ENCODE measurements at regions not wholly inside any gene's neighbourhood (a gene's known extent, or its start where the extent isn't known, plus 50 kb on each side); places are given as distances from the start of the nearest gene placed in this dataset.

DNA sequence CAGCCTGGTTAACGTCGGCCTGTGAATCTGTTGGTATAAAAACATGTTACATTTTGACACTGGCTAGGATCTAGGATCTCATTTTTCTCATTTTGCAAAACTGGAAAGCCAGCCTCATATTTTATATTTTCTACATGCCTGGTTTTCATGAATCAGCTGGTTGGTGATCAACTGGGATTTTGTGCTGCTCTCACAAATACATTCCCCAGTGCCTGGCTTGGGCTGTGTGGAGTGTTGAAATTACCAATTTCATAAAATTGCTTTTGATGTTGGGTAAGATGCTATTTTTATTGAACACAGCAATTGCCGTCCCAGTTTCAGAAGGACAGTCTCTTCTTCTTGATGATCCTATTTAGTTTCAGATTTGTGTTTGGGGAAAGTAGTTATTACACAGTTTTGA is 604.3 kb downstream of the TAFA4 start:
- Histone ChIP-seq H3K36me3 (no peaks in the 10 kb centered on the region), H3K4me1 (no peaks in the 10 kb centered on the region), H3K4me3 (no peak overlapping the region), H3K27me3 (replicated peaks in 1 of 7) (no peaks in the 10 kb centered on the region), H3K9me3 (peaks cover 0 to 4% (median 0%) of the 10 kb centered on the region in 8 donors), H3K27ac (no peak overlapping the region)
- no peak for TF ChIP-seq POLR2A (IDR thresholded peaks at IDR 0.05)
- TF ChIP-seq CTCF (IDR thresholded peaks at IDR 0.05 in 8 of 11, conservative IDR thresholded peaks at IDR 0.05 in 3 of 11): no peak
- no peak for TF ChIP-seq POLR2AphosphoS5 (IDR thresholded peaks at IDR 0.05)
- 66 to 92% (median 88%) methylated on average over 3 of the region's 3 CpGs for WGBS, 5 donors
- no peak for DNase-seq
- intact Hi-C loops (cut with DNase I; ENCODE audit: low total_unique reads): no loop called here

DNA sequence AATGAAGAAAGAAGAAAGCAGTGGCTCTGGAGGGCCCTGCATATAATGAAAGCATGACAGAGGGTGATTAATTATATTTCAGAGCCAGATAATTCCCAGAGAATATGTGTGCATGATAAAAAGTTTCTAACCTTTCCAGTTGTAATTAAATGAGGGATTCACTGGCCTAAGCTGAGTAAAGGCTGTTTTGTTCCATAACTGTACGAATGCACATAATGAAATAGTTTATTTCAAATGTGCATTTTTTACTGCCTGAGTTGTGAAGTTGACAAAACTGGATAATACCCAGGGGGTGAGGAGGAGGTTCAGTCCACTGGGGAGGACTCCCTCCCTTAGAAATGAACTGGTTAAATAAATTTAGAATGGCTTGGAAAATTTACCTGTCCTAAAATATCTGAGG is 616.4 kb downstream of the TAFA4 start:
- Histone ChIP-seq H3K27me3 (replicated peaks in 1 of 7) (no peaks in the 10 kb centered on the region), H3K27ac (no peak overlapping the region), H3K9me3 (peaks cover 0 to 19% (median 6%) of the 10 kb centered on the region in 8 donors), H3K4me3 (no peak overlapping the region), H3K4me1 (no peaks in the 10 kb centered on the region), H3K36me3 (no peaks in the 10 kb centered on the region)
- 71 to 89% (median 77%) methylated on average over 1 of the region's 1 CpG for WGBS, 5 donors
- DNase-seq: no peak
- intact Hi-C loops (cut with DNase I; ENCODE audit: low total_unique reads): no loop called here
- TF ChIP-seq CTCF (IDR thresholded peaks at IDR 0.05 in 8 of 11, conservative IDR thresholded peaks at IDR 0.05 in 3 of 11): no peak
- TF ChIP-seq POLR2AphosphoS5 (IDR thresholded peaks at IDR 0.05): no peak
- no peak for TF ChIP-seq POLR2A (IDR thresholded peaks at IDR 0.05)

GRCh38 chr3:68315546-68315945 is 616.8 kb downstream of the TAFA4 start:
- no peak for TF ChIP-seq CTCF (IDR thresholded peaks at IDR 0.05 in 8 of 11, conservative IDR thresholded peaks at IDR 0.05 in 3 of 11)
- no peak for TF ChIP-seq POLR2A (IDR thresholded peaks at IDR 0.05)
- no peak for TF ChIP-seq POLR2AphosphoS5 (IDR thresholded peaks at IDR 0.05)
- Histone ChIP-seq H3K27me3 (replicated peaks in 1 of 7) (no peaks in the 10 kb centered on the region), H3K4me3 (no peak overlapping the region), H3K36me3 (no peaks in the 10 kb centered on the region), H3K4me1 (no peaks in the 10 kb centered on the region), H3K9me3 (peaks cover 0 to 19% (median 6%) of the 10 kb centered on the region in 8 donors), H3K27ac (no peak overlapping the region)
- WGBS, 5 donors: 73 to 97% (median 81%) methylated on average over 1 of the region's 1 CpG
- DNase-seq: no peak
- intact Hi-C loops (cut with DNase I; ENCODE audit: low total_unique reads): no loop called here

- H3K4me1 ChIP-seq: no peaks in the 10 kb centered on the region
- no peak for TF ChIP-seq CTCF (IDR thresholded peaks at IDR 0.05 in 8 of 11, conservative IDR thresholded peaks at IDR 0.05 in 3 of 11)
- no peak for TF ChIP-seq POLR2A (IDR thresholded peaks at IDR 0.05)
- TF ChIP-seq POLR2AphosphoS5 (IDR thresholded peaks at IDR 0.05): no peak
- H3K27me3 ChIP-seq (replicated peaks in 1 of 7): no peaks in the 10 kb centered on the region
- no peak for DNase-seq
- intact Hi-C loops (cut with DNase I; ENCODE audit: low total_unique reads): no loop called here
- H3K4me3 ChIP-seq: no peak overlapping the region
- peaks cover 0 to 3% (median 0%) of the 10 kb centered on the region in 8 donors for H3K9me3 ChIP-seq
- WGBS, 5 donors: 80 to 95% (median 88%) methylated on average over 2 of the region's 2 CpGs
- H3K36me3 ChIP-seq: no peaks in the 10 kb centered on the region
- no peak overlapping the region for H3K27ac ChIP-seq
Measured at GRCh38 chr3:68306571-68306970, 625.8 kb downstream of the TAFA4 start.
